ENCODE measurements at regions not wholly inside any gene's neighbourhood (a gene's known extent, or its start where the extent isn't known, plus 50 kb on each side); places are given as distances from the start of the nearest gene placed in this dataset.

GRCh38 chr2:111656894-111657293, 227.1 kb downstream of the ANAPC1 start:
- no peak for TF ChIP-seq POLR2A (IDR thresholded peaks at IDR 0.05)
- no peak for TF ChIP-seq CTCF (IDR thresholded peaks at IDR 0.05)
- no peak for TF ChIP-seq EP300 (IDR thresholded peaks at IDR 0.05)
- no peak for TF ChIP-seq POLR2AphosphoS5 (IDR thresholded peaks at IDR 0.05)

Data from sigmoid colon (tissue), 4 donors.